ENCODE measurements at regions not wholly inside any gene's neighbourhood (a gene's known extent, or its start where the extent isn't known, plus 50 kb on each side); places are given as distances from the start of the nearest gene placed in this dataset.

GRCh38 chr18:25826823-25827222, 263.6 kb downstream of the SS18 start:
- ATAC-seq (ENCODE audit: low read depth) (no peak), DNase-seq (no peak)
- Histone ChIP-seq H3K14ac (replicated peaks; ENCODE audit: low read depth, low read length) (no peak overlapping the region), H3K4me3 (ENCODE audit: insufficient read depth, low read depth, low read length) (no peak overlapping the region), H3K23ac (ENCODE audit: low read depth, low read length) (no peak overlapping the region), H4K8ac (ENCODE audit: low read depth in 2 of 2, low read length in 2 of 2) (no peak overlapping the region), H3K9ac (ENCODE audit: low read depth, low read length) (no peak overlapping the region), H2BK15ac (ENCODE audit: low read depth, low read length) (no peak overlapping the region; the same call in 2 of the 3 replicates), H3K79me1 (ENCODE audit: low read depth in 1 of 2, low read length in 2 of 2) (no peaks in the 10 kb centered on the region), H2BK5ac (ENCODE audit: low read depth, low read length, poor library complexity, severe bottlenecking) (no peak overlapping the region), H2BK120ac (ENCODE audit: low read depth, low read length) (no peak overlapping the region; the same call in 1 of the 2 replicates), H3K27me3 (ENCODE audit: control insufficient read depth, insufficient read depth, low read length) (no peaks in the 10 kb centered on the region), H3K27ac (ENCODE audit: insufficient read depth, low read length) (no peak overlapping the region), H3K18ac (ENCODE audit: low read depth, low read length) (no peak overlapping the region), H3K9me3 (ENCODE audit: control insufficient read depth, insufficient read depth, low read length) (no peaks in the 10 kb centered on the region), H3K4me1 (ENCODE audit: control insufficient read depth, insufficient read depth, low read length) (peaks cover 14% of the 10 kb centered on the region), H4K20me1 (ENCODE audit: insufficient read depth, low read length) (no peaks in the 10 kb centered on the region), H3K4me2 (ENCODE audit: low read depth, low read length) (no peak overlapping the region), H3K9me1 (ENCODE audit: insufficient read depth, low read length) (peaks cover 15% of the 10 kb centered on the region; the same call in 1 of the 2 replicates), H3K36me3 (ENCODE audit: control insufficient read depth, insufficient read depth, low read length) (no peaks in the 10 kb centered on the region), H3K56ac (ENCODE audit: extremely low read depth, insufficient read depth, low read length) (no peak overlapping the region), H4K91ac (ENCODE audit: insufficient read depth, low read depth, low read length) (no peak overlapping the region; the same call in 1 of the 2 replicates), H2BK20ac (ENCODE audit: low read depth, low read length) (no peak overlapping the region), H2AK5ac (ENCODE audit: low read depth, low read length) (peak overlapping the region; percentile 29; the same call in 1 of the 2 replicates), H2AFZ (replicated peaks; ENCODE audit: low read length, poor library complexity) (no peak overlapping the region), H4K5ac (ENCODE audit: low read depth, low read length) (no peak overlapping the region), H3K4ac (ENCODE audit: low read depth, low read length) (peak overlapping the region; percentile 32; the same call in 1 of the 2 replicates), H2AK9ac (replicated peaks; ENCODE audit: low read depth, low read length, poor library complexity) (no peak overlapping the region)
- ChIA-PET CTCF (interaction anchor here (0.5 to 2.4 kb wide), 2 partner anchors 9 to 70 kb away, joined by 3 to 5 read pairs; no protein-coding TSS in a partner anchor), POLR2A (ENCODE audit: unreplicated experiment) (interaction anchor here (0.6 kb wide), 1 partner anchor 120 kb away, joined by 3 read pairs; no protein-coding TSS in a partner anchor)
- in situ Hi-C loops (cut with MboI; ENCODE audit: low sequenced_read_pairs), result loop anchor here (25.0 kb wide), 2 partner anchors 265 to 465 kb away; partner anchors contain the start of gene ZNF521
- dilution Hi-C loops (cut with HindIII; ENCODE audit: low sequenced_read_pairs, unreplicated experiment), result no loop called here
- TF ChIP-seq RFX5 (IDR thresholded peaks at IDR 0.05; ENCODE audit: low read depth, low read length) (no peak), ELK1 (IDR thresholded peaks at IDR 0.05; ENCODE audit: borderline replicate concordance, low read depth, low read length) (no peak), RAD21 (IDR thresholded peaks at IDR 0.05; ENCODE audit: low read length) (no peak), USF2 (IDR thresholded peaks at IDR 0.05; ENCODE audit: low read depth, low read length) (no peak), MAZ (IDR thresholded peaks at IDR 0.05; ENCODE audit: borderline replicate concordance, low read depth, low read length) (no peak), MAFK (IDR thresholded peaks at IDR 0.05; ENCODE audit: low read depth, low read length) (no peak), SMC3 (IDR thresholded peaks at IDR 0.05; ENCODE audit: low read depth, low read length) (no peak), POLR2A (IDR thresholded peaks at IDR 0.05; ENCODE audit: low read depth, low read length) (no peak), CEBPB (IDR thresholded peaks at IDR 0.05; ENCODE audit: low read depth, low read length) (no peak), MXI1 (IDR thresholded peaks at IDR 0.05; ENCODE audit: borderline replicate concordance, low read depth, low read length) (no peak), NFE2L2 (IDR thresholded peaks at IDR 0.05; ENCODE audit: low read depth, low read length) (no peak)
- TF ChIP-seq, protein P1, sequence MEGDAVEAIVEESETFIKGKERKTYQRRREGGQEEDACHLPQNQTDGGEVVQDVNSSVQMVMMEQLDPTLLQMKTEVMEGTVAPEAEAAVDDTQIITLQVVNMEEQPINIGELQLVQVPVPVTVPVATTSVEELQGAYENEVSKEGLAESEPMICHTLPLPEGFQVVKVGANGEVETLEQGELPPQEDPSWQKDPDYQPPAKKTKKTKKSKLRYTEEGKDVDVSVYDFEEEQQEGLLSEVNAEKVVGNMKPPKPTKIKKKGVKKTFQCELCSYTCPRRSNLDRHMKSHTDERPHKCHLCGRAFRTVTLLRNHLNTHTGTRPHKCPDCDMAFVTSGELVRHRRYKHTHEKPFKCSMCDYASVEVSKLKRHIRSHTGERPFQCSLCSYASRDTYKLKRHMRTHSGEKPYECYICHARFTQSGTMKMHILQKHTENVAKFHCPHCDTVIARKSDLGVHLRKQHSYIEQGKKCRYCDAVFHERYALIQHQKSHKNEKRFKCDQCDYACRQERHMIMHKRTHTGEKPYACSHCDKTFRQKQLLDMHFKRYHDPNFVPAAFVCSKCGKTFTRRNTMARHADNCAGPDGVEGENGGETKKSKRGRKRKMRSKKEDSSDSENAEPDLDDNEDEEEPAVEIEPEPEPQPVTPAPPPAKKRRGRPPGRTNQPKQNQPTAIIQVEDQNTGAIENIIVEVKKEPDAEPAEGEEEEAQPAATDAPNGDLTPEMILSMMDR (conservative IDR thresholded peaks at IDR 0.05; ENCODE audit: low read depth, low read length), result no peak
- no TSS peak for BruUV-seq (replicated peaks)
- 92% methylated on average over 5 of the region's 5 CpGs; no CpG with 5 or more reads in 1 of the 2 experiments for WGBS, 2 experiments (ENCODE audit: extremely low coverage in 2 of 2, insufficient read length in 1 of 2)
- intact Hi-C loops (cut with micrococcal nuclease), result no loop called here

All from IMR-90 (cell line).